C1 segment of cervical spinal cord (tissue), 14 donors: ENCODE measurements at regions not wholly inside any gene's neighbourhood (a gene's known extent, or its start where the extent isn't known, plus 50 kb on each side); places are given as distances from the start of the nearest gene placed in this dataset.

Source experiments
- DNase-seq, 14 donors: peaks; one replicate each; lab custom pipeline; 2025; lab: John Stamatoyannopoulos, UW

DNA sequence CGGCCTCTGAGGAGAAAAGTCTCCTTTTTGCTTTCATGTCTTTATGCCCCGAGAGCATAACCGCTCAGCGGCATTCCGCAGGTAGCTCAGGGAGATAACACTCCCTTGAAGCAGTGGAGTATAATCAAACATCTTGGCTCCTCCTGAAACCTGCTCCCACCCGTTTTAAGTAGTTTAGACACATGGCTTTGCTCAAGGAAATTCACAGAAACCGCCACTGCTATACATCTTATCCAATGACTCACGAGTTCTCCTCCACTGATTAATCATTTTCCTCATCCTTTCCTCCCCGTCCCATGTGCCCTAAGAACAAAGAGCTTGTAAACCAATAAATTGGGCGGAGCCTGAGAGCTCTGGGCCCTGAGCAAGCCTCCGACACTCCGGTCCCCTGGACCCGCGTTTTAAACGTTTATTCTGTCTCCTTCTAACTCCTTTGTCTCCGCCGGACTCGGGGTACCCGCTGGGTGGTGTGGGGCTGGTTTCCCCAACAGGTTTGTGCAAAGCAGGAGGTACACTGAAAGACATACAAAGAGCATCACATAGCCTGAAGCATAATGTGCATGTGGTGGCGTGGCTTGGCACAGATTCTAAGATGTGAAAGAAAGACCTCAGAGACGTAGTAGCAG, 401.2 kb downstream of the TLL1 start:
- no peak for DNase-seq

DNA sequence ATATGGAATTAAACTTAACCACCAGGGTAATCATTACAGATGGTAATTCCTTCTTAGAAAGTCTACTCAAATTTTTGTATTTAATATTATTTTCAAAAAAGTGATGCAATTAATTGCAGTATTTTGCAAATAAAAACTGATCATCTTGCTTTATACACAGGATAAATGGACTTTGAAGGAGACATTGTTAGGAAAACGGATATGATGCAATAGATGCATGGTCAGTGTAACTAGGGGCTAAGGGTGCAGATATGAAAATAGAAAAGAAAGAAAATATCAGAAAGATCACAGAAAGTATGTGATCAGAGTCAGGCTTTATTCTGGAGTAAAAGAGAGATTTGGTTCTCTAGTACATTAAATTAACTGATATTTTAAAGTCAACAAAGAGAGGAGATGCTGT, 401.7 kb downstream of the TLL1 start:
- DNase-seq, result no peak

DNA sequence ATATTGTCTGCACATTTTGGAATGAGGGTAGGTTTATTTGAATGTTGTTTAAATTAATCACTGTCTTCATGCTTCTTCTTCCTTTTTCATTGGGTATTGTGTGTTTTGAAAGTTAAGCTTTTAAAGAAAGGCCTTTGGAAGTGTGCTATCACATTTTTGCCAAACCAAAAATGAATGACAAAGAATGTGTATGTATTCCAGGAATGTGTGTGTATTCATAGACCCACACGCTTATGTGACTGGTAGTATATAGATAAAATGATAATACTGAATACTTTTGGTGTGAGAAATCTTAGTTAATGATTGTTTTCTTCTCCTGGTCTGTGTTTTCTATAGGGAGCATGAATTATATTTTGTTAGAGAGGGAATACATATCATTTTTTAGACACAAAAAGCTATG, 404.4 kb downstream of the TLL1 start:
- DNase-seq, result no peak

DNA sequence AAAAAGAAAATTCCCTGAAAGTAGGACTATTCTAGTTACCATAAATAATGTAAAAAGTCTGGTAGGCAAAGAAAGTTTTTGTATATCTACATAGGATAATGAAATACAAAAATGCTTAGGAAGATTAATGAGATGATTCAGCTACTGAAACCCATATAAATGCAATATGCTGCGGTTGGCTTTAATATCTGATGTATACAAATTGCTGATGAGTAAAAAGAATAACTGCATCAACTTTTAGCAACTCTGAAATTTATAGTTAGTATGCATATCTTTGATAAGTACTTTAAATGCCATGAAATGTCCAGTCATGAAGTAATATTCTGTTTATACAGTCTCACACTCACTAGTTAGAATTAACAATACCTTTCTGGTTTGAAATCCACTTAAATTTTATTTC, 404.8 kb downstream of the TLL1 start:
- no peak for DNase-seq

DNA sequence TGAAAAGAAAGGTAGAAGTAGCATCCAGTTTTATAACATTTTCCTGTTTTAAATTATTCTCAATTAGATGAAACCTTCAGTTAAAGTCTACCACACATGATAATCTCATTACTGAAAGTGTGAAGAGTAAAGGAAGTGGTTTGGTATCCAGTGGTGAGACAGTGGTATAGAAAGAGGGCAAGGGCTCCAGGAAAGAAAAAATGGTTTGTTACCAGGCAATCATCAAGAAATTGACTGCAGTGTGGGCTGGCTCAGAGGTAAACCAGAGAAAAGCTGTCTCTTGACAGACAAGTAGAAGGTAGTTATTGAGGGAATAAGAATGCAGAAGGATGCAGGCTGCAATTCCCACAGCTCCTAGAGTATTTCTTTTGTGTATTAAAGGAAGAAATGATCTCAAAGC, 406.2 kb downstream of the TLL1 start:
- no peak for DNase-seq

DNA sequence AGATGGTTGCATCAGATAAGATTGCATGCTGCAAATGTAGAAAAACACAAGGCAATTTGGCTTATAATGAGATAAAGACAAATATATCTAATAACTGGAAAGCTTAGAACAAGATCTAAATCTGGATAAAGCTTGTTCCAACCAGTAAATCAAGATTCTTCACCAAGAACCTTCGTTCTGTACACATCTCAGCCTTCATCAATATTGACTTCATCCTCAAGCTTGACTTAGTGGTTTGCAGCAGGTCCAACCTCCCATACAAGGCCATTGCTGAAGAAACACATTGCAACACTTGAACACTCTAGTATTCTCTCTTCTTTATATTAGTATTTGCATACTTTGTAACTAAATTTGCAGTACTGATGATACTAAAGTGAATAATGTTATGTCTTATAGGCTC, 407.6 kb downstream of the TLL1 start:
- DNase-seq, result no peak

DNA sequence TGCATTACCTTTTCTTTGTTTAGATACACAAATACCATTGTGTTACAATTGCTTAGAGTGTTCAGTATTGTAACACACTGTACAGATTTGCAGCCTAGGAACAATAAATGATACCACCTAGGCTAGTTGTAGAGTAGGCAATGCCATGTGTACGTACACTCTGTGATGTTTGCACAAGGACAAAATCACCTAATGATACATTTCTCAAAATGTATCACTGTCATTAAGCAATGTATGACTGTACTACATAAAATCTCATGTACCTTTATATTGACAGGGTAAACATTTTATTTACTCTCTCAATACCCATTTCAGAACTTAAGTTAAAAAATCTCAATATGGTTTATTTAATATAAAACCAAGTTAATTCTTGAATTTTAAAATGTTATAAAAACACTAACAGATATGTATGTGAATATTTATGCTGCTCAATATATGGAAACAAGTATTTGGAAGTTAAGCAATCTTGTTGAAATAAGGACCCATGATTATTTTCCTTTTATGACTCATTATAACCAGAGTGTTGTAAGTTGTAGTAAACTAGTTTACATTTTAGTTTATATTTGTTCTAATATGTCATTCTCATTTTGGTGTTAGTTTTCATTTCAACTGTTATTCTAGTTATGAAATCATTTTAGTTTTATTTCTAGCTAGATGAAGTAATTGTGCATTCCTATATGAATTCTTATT, 409.2 kb downstream of the TLL1 start:
- no peak for DNase-seq

DNA sequence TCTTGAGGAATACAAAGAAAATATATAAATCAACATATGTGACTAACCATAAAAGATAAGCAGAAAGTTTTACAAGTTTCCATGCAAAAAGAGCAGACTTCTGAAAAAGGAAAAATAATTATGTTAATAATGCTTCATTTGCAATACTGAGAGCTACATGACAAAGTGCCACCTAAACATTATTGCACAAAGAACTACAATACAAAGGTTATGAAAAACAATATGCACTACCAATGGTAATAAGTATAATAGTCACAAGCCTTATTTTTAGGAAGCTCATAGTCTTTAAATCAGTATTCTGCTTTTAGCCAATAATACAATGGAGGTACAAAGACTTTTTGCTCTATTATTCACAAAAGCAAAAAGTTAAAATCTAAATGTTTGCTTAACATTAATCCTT, 411.2 kb downstream of the TLL1 start:
- no peak for DNase-seq

DNA sequence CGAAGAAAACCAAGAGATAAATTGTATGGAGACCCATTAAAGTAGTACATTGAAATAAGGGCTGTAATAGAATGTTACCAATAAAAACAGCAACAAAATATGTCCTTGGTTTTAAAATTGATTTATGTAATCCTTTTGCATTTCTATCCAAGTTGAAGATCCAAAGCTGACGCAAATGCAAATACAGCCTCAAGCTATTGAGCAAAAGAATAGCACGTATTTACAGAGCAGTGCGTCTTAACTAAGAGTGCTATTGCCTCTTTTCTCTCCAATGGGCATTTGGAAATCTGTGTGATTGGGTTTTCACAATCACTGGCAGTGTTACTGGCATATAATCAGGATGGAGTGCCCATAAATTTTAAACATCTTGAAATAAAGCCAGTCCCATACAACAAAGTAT, 417.4 kb downstream of the TLL1 start:
- no peak for DNase-seq

DNA sequence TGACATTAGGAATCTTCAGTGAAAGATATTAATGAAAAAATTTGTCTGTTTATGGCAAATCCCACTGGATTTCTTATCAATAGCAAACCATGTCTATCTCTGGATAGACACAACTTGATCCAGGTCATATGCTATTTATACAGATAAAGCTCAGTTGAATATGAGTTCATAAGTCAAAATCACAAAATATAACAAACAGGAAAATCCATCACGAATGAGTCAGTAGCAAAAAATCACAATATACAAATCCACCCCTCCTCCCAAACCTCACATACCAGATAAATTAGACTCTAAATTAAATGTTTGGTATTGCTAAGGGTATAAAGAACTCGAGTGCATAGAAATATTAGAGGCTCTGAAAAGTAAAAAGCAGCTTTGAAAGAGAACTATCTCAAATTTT, 420.5 kb downstream of the TLL1 start:
- DNase-seq, result no peak

DNA sequence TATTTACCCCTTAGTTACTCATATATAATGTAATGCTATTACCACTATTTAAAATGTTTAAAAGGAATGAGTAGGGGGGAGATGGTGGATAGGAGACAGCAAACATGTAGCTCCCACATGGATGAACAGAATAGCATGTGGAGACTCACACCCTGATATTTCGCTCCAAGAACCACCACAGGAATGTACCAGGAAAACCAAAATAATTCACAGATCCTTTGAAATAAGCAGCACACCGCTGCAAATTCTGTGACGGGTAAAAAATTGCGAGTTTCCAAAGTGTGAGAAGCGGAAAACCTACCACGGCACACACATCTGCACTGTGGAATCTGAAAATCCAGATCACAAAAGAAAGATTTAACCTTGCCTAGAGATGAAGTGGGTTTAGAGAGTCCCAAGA, 428.2 kb downstream of the TLL1 start:
- DNase-seq, result no peak

DNA sequence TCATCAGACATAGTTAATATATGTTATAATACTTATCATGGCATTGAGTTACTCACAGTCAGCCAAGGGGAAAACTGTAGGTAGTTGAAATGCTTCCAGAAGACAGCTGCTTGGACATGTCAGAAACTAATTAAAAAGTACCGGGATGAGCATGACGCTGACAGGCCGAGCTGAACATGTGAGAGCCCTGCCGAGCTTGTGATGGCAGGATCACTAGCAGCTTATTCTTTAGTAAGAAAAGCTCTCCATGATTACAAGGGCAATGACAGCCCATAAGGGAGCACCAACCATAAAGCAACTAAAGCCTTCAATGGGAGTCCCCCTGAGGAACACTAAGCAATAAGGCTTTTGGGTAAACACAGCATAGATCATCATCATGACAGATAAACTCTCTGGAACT, 435.6 kb downstream of the TLL1 start:
- DNase-seq, result no peak

DNA sequence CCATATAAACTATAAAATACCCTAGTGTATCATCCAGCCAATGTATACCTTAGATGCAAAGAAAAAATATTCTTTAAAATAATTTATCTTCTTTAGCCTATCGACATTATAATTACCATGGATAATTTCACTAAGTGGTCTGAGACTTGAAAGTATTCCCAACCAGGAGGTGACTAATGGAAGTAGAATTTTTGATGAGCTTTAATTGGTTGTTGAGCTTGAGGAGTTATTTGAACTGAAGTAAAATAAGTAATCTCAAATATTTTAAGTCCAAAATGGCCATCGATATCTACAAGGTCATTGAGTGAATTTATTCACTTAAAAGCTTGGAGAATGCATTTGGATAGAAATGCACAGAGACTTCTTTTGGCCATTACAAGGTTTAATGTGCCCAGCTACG, 436.2 kb downstream of the TLL1 start:
- DNase-seq, result no peak

DNA sequence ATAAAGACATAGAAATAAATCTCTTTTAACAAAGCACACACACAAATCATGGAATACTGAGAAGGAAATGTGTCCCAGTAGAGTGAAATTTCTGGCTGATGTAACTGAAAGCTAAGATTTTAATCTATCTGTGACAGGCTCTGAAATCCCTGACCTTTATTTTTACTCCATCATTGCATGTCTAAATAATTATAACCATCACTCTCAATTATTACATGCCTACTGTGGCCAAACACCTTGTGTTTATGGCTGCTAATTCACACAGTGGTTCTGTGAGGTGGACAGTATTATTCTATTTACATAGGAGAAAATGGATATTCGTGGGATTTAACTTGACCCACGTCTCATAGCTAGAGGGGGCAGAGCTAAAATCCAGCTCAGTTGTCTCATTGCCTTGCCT, 438.1 kb downstream of the TLL1 start:
- DNase-seq, result no peak

DNA sequence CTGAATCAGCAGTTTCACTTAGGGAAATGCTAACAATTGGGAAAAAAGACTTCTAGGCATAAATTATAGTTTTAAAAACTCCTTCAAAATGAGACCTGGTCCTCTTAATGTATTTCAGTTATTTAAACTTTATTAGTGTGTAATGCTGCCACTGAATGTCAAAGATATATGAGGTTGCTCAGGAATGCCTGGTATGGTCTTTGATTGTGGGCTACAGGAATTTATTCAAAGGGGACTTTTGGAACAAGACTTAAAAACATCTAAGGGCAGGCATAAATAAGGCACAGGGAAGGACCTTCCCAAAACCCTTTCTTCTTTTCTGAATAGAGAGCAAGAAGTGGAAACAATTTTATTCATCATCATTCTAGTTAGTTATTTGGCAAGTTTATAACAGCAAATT, 439.1 kb downstream of the TLL1 start:
- DNase-seq, result no peak

DNA sequence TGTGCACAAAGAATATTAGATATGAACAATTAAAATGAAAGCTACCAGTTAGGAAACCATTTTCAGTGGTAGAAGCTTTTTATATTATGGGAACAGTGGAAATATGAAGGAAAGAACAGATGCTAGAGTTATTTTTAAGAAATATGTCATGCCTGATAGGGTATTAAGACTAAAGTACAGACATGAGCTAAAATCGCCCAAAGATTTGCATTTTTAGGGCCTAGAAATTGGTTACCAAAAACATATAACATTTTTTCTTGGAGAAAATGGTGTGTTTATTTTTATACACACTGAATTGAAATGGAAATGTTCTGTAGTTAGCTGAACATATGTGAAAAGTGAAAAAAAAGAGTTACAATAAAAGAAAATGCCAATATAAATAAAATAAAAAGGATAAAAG, 441.9 kb downstream of the TLL1 start:
- no peak for DNase-seq

DNA sequence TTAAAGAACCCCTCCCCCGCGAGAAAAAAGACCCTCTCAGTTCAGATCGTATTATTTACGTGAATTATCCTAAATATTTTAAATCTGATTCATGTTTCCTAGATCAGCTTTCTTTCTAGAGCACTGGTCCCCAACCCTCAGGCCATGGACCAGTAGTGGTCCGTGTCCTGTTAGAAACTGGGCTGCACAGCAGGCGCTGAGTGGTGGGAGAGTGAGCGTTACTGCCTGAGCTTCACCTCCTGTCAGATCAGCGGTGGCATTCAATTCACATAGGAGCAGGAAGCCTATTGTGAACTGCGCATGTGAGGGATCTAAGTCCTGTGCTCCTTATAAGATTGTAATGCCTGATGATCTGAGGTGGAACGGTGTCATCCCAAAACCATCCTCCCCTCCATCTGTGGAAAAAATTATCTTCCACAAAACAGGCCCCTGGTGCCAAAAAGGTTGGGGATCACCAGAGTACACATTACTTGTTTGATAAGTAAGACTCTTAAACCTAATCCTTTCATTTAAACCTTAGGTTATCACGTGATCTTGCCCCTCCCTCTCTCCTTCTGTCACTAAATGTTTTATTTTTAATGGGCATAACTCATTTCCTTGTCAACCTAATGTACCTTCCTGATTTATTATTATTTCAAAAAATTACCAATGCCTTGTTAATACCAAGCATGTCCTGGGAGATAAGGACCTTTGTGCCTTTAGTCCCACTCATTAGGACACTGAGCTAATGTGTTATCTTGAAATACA, 442.9 kb downstream of the TLL1 start:
- DNase-seq, result no peak

DNA sequence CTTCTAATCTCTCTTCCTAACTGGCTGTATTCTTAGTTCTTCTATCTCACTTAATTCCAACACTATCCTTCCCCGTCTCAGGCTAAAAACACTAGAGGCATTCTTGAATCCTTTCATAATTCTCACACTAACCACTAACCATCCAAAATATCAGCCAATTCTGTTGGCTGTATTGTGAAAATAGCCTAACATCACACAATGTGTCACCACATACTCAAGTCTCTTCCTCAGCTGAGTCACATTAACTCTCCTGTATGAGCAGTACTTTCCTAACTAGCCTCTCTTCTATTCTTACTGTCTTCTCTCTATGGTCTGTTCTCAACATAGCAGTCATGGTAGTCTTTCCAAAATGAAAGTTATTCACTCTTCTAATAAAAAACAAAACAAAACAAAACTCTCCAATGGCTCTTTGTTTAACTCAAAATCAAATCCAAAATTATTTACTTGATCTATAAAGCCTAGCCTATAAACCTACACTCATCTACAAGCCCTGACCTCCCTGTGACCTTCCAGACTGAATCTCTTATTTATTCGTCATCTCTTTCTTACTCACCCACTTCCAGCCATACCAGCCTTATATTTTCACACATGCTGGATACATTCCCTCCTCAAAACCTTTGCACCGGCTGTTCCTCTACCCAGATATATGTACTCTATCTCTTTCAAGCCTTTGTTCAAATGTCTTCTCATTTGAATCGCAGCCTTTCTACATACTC, 445.9 kb downstream of the TLL1 start:
- no peak for DNase-seq

DNA sequence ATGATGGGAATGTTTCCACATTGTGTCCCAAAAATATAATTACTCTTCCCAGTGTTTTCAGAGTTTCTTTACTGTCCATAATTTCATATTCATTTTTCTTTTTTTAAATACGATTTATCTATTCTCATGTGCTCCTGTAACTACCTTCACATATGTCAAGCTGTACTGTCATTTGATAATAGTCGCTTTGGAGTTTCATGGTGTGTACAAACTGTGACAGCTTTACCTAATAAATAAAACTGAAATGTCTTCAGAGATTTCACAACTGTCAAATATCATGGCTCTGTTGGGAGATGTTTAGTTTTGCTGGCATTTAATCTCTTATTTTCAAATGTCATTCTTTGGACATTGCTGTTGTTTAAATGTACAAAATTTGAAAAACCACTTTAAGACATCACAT, 450.2 kb downstream of the TLL1 start:
- DNase-seq, result no peak

DNA sequence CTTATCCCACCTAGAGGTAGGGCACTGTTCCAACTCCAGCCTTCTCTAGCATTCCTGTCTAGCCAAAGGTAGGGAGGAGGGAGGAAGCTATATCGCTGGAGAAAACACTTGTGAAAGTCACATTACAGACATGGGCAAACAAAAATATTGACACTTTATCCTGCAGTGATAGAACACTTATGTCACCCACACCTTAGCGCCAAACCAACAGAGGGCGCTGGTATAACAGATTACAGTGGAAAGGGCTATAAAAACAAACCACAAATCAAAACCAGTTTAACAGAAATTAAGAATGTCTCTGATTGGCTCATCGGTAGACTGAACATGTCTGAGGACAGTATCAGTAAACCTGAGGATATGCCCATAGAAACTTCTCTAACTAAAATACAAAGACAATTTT, 451.3 kb downstream of the TLL1 start:
- no peak for DNase-seq

DNA sequence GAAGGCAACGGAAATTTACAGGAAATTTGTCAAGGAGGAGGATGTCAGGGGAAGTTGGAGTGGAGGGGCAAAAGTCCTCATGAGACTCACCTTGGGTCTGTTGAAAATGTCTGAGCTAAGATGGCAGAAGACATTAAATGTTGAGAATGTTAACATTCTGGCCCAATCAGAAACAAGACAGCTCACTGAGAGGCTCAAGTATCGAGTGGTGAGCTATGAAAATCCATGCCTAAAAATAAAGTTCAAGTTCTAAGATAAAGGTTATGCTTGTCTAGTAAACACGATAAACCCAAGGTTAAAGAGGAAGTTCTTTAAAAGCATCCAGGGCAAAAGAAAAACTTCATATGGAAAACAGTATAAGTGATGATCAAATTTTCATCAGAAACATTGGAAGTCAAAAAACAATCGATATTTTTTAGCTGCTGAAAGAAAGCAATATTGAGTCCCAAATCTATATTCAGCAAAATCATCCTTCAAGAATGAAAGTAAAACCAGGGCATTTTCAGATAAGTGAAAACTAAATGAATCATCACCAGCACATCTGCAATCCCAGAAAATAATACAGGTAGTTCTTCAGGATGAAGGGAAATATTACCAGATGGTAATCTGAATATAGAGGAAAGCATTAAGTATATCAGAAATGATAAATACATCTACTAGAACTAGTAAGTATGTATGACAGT, 462.4 kb downstream of the TLL1 start:
- no peak for DNase-seq

DNA sequence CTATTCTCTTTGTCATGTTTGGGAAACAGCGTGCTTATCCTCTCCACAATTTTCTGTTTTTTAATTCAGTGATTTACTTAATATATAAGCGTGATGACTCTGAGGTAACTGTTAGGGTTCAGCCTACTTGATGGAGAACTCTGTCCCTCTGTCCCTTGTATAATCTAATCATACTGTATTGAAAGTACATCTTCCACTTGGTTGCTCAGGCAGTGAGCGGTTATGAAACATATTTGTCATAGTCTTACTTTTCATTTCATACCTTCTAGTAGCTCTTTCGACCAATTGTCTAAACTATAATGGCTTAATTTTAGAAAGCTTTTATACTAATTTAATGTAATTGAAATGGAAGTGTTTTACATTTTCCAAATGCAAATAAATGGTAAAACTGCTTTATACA, 469.0 kb downstream of the TLL1 start:
- DNase-seq, result no peak
